Peyer's patch (tissue), 4 donors: ENCODE measurements at regions not wholly inside any gene's neighbourhood (a gene's known extent, or its start where the extent isn't known, plus 50 kb on each side); places are given as distances from the start of the nearest gene placed in this dataset.

Experiments
- DNase-seq, 3 donors: peaks; one replicate each; pipeline ENCODE4 v3.0.0-alpha.2; 2017 to 2019
- H3K27ac ChIP-seq, 4 donors: fragments of 200-600 bp; sonication (generic); one replicate each; pipeline ENCODE4 v1.5.1; 2016 to 2019
- H3K27me3 ChIP-seq, 2 donors: fragments of 200-600 bp; sonication (generic); one replicate each; pipeline ENCODE4 v1.5.1; 2019
- H3K36me3 ChIP-seq, 3 donors: fragments of 200-600 bp; sonication (generic); one replicate each; pipeline ENCODE4 v1.5.1; 2016 to 2019
- H3K4me1 ChIP-seq, 4 donors: fragments of 200-600 bp; sonication (generic); one replicate each; pipeline ENCODE4 v1.5.1; 2016 to 2019
- H3K4me3 ChIP-seq, 4 donors: fragments of 200-600 bp; sonication (generic); 1 replicate in 3 of 4; 2 replicates in 1 of 4; pipeline ENCODE4 v1.5.1; 2016 to 2019; ENCODE audit warnings: mild to moderate bottlenecking in 1 of 4
- H3K9me3 ChIP-seq, 4 donors: fragments of 200-600 bp; sonication (generic); one replicate each; pipeline ENCODE4 v1.5.1; 2016 to 2019; ENCODE audit warnings: mild to moderate bottlenecking in 1 of 4
- POLR2A ChIP-seq, 2 donors: fragments of 450-650 bp; IDR thresholded peaks; one replicate each; pipeline ENCODE4 v1.5.1; 2017; ENCODE audit warnings: antibody characterized with exemption in 2 of 2, mild to moderate bottlenecking in 2 of 2, moderate library complexity in 2 of 2
- TF ChIP-seq, protein P1 (sequence below), 6 experiments: fragments of 450-650 bp in 4 of 6; fragments of 200-600 bp in 2 of 6; sonication (generic) in 1 of 6; IDR thresholded peaks; one replicate each; pipeline ENCODE4 v1.5.1; 2017 to 2019; ENCODE audit warnings: antibody characterized with exemption in 6 of 6, mild to moderate bottlenecking in 3 of 6, moderate library complexity in 1 of 6

DNA sequence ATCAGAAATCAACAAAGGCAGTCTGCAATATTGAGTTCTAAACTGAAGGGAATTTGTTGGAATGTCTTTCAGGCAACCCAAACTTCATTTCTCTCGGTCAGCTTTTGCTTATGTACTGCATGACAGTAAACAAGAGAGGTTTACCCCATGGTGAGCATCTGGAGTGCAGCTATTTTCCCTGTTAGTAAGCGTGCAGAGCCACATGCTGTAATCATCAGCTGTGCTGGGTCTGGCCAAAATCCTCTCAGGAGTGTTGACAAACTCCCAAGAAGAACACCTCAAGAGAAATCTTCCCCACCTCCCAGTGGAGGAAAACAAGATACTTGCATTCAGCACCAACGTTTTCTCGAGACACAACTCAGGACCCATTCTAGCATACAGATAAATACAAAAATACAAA lies 83.6 kb upstream of the ADAMTSL1 start:
- Histone ChIP-seq H3K4me3 (no peak overlapping the region), H3K4me1 (peaks cover 0 to 12% (median 0%) of the 10 kb centered on the region in 4 donors), H3K27ac (no peak overlapping the region), H3K27me3 (no peaks in the 10 kb centered on the region), H3K36me3 (no peaks in the 10 kb centered on the region), H3K9me3 (no peaks in the 10 kb centered on the region)
- DNase-seq: no peak
- TF ChIP-seq POLR2A (IDR thresholded peaks at IDR 0.05): no peak
- TF ChIP-seq, protein P1, sequence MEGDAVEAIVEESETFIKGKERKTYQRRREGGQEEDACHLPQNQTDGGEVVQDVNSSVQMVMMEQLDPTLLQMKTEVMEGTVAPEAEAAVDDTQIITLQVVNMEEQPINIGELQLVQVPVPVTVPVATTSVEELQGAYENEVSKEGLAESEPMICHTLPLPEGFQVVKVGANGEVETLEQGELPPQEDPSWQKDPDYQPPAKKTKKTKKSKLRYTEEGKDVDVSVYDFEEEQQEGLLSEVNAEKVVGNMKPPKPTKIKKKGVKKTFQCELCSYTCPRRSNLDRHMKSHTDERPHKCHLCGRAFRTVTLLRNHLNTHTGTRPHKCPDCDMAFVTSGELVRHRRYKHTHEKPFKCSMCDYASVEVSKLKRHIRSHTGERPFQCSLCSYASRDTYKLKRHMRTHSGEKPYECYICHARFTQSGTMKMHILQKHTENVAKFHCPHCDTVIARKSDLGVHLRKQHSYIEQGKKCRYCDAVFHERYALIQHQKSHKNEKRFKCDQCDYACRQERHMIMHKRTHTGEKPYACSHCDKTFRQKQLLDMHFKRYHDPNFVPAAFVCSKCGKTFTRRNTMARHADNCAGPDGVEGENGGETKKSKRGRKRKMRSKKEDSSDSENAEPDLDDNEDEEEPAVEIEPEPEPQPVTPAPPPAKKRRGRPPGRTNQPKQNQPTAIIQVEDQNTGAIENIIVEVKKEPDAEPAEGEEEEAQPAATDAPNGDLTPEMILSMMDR (IDR thresholded peaks at IDR 0.05): no peak

GRCh38 chr9:18393340-18394130 lies 80.4 kb upstream of the ADAMTSL1 start:
- no peak for TF ChIP-seq POLR2A (IDR thresholded peaks at IDR 0.05)
- TF ChIP-seq, protein P1 (IDR thresholded peaks at IDR 0.05): no peak
- H3K27ac ChIP-seq: peak overlapping the region in 2 of 4 donors; percentile 37 to 60
- H3K9me3 ChIP-seq: no peaks in the 10 kb centered on the region
- no peaks in the 10 kb centered on the region for H3K27me3 ChIP-seq
- peaks cover 0 to 12% (median 0%) of the 10 kb centered on the region in 4 donors for H3K4me1 ChIP-seq
- DNase-seq: peak in 1 of 3 donors; percentile 45
- no peaks in the 10 kb centered on the region for H3K36me3 ChIP-seq
- H3K4me3 ChIP-seq: no peak overlapping the region

DNA sequence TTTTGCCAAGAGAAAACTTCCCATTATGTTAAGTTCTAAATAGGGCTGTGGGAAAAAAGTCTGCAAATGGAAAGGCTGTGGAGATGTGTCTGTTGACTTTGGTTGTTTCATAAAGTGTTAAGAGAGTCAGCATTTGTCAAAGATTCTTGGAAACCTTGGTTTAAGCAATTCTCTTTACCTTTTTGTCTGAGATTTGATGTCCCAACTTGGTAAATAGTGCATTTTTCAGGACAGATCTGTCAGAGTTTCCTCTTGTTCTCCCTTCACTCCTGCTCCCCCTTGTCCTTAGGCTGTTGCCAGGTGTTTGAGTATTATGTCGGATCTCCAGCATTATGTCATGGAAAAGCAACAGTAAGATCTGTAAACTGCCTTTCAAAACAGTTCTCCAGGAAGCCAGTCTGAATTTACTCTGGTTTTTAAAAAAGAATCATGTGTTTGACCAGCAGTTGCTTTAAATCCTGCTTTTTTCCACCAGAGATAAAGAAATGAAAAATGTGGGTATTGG lies 79.1 kb upstream of the ADAMTSL1 start:
- no peak overlapping the region for H3K27ac ChIP-seq
- H3K4me3 ChIP-seq: no peak overlapping the region
- no peaks in the 10 kb centered on the region for H3K27me3 ChIP-seq
- DNase-seq: no peak
- H3K4me1 ChIP-seq: peaks cover 0 to 12% (median 0%) of the 10 kb centered on the region in 4 donors
- H3K9me3 ChIP-seq: no peaks in the 10 kb centered on the region
- no peaks in the 10 kb centered on the region for H3K36me3 ChIP-seq
- TF ChIP-seq, protein P1 (IDR thresholded peaks at IDR 0.05): no peak
- no peak for TF ChIP-seq POLR2A (IDR thresholded peaks at IDR 0.05)

- no peak for DNase-seq
- TF ChIP-seq, protein P1 (IDR thresholded peaks at IDR 0.05): no peak
- no peak for TF ChIP-seq POLR2A (IDR thresholded peaks at IDR 0.05)
- H3K4me1 ChIP-seq: peaks cover 0 to 12% (median 0%) of the 10 kb centered on the region in 4 donors
- H3K27me3 ChIP-seq: no peaks in the 10 kb centered on the region
- no peaks in the 10 kb centered on the region for H3K9me3 ChIP-seq
- no peak overlapping the region for H3K4me3 ChIP-seq
- no peaks in the 10 kb centered on the region for H3K36me3 ChIP-seq
- H3K27ac ChIP-seq: no peak overlapping the region
These were observed 77.7 kb upstream of the ADAMTSL1 start for GRCh38 chr9:18396102-18396728.

DNA sequence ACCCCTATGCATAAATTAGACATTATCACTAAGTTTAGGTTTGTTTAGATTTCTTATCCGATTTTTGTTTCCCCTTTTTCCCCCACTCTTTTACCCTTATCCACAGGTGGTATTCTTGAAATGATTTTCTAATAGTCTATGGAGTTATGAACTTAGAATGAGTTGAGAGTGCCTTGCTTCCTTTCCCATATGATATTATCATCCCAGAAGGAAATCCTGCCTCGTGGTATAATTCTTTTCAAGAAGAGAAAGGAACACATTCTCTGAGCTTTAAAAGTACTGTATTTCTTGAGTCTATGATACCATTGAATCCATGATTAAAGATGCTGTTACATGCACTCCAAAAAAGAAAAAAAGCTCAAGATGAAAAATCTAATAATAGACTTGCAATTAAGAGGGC lies 76.9 kb upstream of the ADAMTSL1 start:
- DNase-seq: no peak
- TF ChIP-seq, protein P1 (IDR thresholded peaks at IDR 0.05): no peak
- no peak for TF ChIP-seq POLR2A (IDR thresholded peaks at IDR 0.05)
- Histone ChIP-seq H3K36me3 (no peaks in the 10 kb centered on the region), H3K4me1 (peaks cover 0 to 12% (median 0%) of the 10 kb centered on the region in 4 donors), H3K4me3 (no peak overlapping the region), H3K27ac (no peak overlapping the region), H3K27me3 (no peaks in the 10 kb centered on the region), H3K9me3 (no peaks in the 10 kb centered on the region)
